IPS-15b (cell line): ENCODE measurements at regions not wholly inside any gene's neighbourhood (a gene's known extent, or its start where the extent isn't known, plus 50 kb on each side); places are given as distances from the start of the nearest gene placed in this dataset.
"Not testable (repeated sequence)": the region's sequence is repeated elsewhere in the genome, so short reads cannot be mapped to it uniquely, and the experiment has no call there.

Source experiments
- H3K27me3 ChIP-seq: one replicate; pipeline ENCODE4 v1.6.1; 2013; ENCODE audit warnings: low read length; ENCODE audit not compliant: control insufficient read depth, insufficient read depth
- H3K36me3 ChIP-seq: one replicate; pipeline ENCODE4 v1.6.1; 2013; ENCODE audit warnings: low read length; ENCODE audit not compliant: control insufficient read depth, insufficient read depth
- H3K4me1 ChIP-seq: one replicate; pipeline ENCODE4 v1.6.1; 2013; ENCODE audit warnings: mild to moderate bottlenecking, low read length; ENCODE audit not compliant: control insufficient read depth, insufficient read depth
- H3K4me3 ChIP-seq: one replicate; pipeline ENCODE4 v1.5.1; 2013; ENCODE audit warnings: low read depth, low read length
- H3K9ac ChIP-seq: one replicate; pipeline ENCODE4 v1.6.1; 2013; ENCODE audit warnings: low read depth, mild to moderate bottlenecking, low read length
- H3K9me3 ChIP-seq: one replicate; pipeline ENCODE4 v1.6.1; 2013; ENCODE audit warnings: mild to moderate bottlenecking, low read length; ENCODE audit not compliant: control insufficient read depth, insufficient read depth

- Histone ChIP-seq H3K36me3 (no peaks in the 10 kb centered on the region), H3K9me3 (no peaks in the 10 kb centered on the region), H3K27me3 (no peaks in the 10 kb centered on the region), H3K4me1 (no peaks in the 10 kb centered on the region), H3K9ac (no peak overlapping the region), H3K4me3 (no peak overlapping the region)
Observed at GRCh38 chr5:56763711-56764466, 51.5 kb upstream of the MAP3K1 start.

GRCh38 chr5:56763182-56763581 is 52.2 kb upstream of the MAP3K1 start:
- Histone ChIP-seq H3K4me1 (no peaks in the 10 kb centered on the region), H3K9me3 (no peaks in the 10 kb centered on the region), H3K36me3 (no peaks in the 10 kb centered on the region), H3K4me3 (no peak overlapping the region), H3K27me3 (no peaks in the 10 kb centered on the region), H3K9ac (no peak overlapping the region)

GRCh38 chr5:56761151-56761885 is 54.0 kb upstream of the MAP3K1 start:
- no peak overlapping the region for H3K9ac ChIP-seq
- no peaks in the 10 kb centered on the region for H3K27me3 ChIP-seq
- H3K36me3 ChIP-seq: no peaks in the 10 kb centered on the region
- H3K4me3 ChIP-seq: no peak overlapping the region
- no peaks in the 10 kb centered on the region for H3K9me3 ChIP-seq
- no peaks in the 10 kb centered on the region for H3K4me1 ChIP-seq

GRCh38 chr5:56760723-56761122 is 54.6 kb upstream of the MAP3K1 start:
- H3K4me1 ChIP-seq: no peaks in the 10 kb centered on the region
- H3K36me3 ChIP-seq: no peaks in the 10 kb centered on the region
- H3K27me3 ChIP-seq: no peaks in the 10 kb centered on the region
- no peaks in the 10 kb centered on the region for H3K9me3 ChIP-seq
- H3K4me3 ChIP-seq: no peak overlapping the region
- no peak overlapping the region for H3K9ac ChIP-seq

GRCh38 chr5:56759521-56760216 is 55.7 kb upstream of the MAP3K1 start:
- H3K4me3 ChIP-seq: no peak overlapping the region
- H3K9ac ChIP-seq: no peak overlapping the region
- H3K36me3 ChIP-seq: no peaks in the 10 kb centered on the region
- H3K9me3 ChIP-seq: no peaks in the 10 kb centered on the region
- no peaks in the 10 kb centered on the region for H3K4me1 ChIP-seq
- H3K27me3 ChIP-seq: no peaks in the 10 kb centered on the region

- Histone ChIP-seq H3K36me3 (no peaks in the 10 kb centered on the region), H3K27me3 (no peaks in the 10 kb centered on the region), H3K4me3 (no peak overlapping the region), H3K9me3 (no peaks in the 10 kb centered on the region), H3K4me1 (no peaks in the 10 kb centered on the region), H3K9ac (no peak overlapping the region)
Observed at GRCh38 chr5:56757077-56757476, 58.3 kb upstream of the MAP3K1 start.

- Histone ChIP-seq H3K9ac (no peak overlapping the region), H3K9me3 (no peaks in the 10 kb centered on the region), H3K27me3 (no peaks in the 10 kb centered on the region), H3K4me1 (no peaks in the 10 kb centered on the region), H3K4me3 (no peak overlapping the region), H3K36me3 (no peaks in the 10 kb centered on the region)
Observed at GRCh38 chr5:56755036-56755555, 60.3 kb upstream of the MAP3K1 start.

- not testable (repeated sequence) for H3K4me3 ChIP-seq, H3K27me3 ChIP-seq, H3K9ac ChIP-seq, H3K4me1 ChIP-seq, H3K36me3 ChIP-seq, H3K9me3 ChIP-seq
Observed at GRCh38 chr5:56753588-56753987, 61.8 kb upstream of the MAP3K1 start.

GRCh38 chr5:56751572-56752313 is 63.6 kb upstream of the MAP3K1 start:
- H3K9ac ChIP-seq: no peak overlapping the region
- no peaks in the 10 kb centered on the region for H3K36me3 ChIP-seq
- no peaks in the 10 kb centered on the region for H3K27me3 ChIP-seq
- H3K9me3 ChIP-seq: no peaks in the 10 kb centered on the region
- H3K4me1 ChIP-seq: no peaks in the 10 kb centered on the region
- H3K4me3 ChIP-seq: no peak overlapping the region

- Histone ChIP-seq H3K4me3 (no peak overlapping the region), H3K27me3 (no peaks in the 10 kb centered on the region), H3K4me1 (no peaks in the 10 kb centered on the region), H3K36me3 (no peaks in the 10 kb centered on the region), H3K9me3 (no peaks in the 10 kb centered on the region), H3K9ac (no peak overlapping the region)
Observed at GRCh38 chr5:56749842-56750241, 65.5 kb upstream of the MAP3K1 start.

- no peak overlapping the region for H3K9ac ChIP-seq
Observed at GRCh38 chr5:56746553-56747339, 68.6 kb upstream of the MAP3K1 start.

More at GRCh38 chr5:56746553-56747339, 68.6 kb upstream of the MAP3K1 start:
- Histone ChIP-seq H3K27me3 (no peaks in the 10 kb centered on the region), H3K4me1 (no peaks in the 10 kb centered on the region), H3K36me3 (no peaks in the 10 kb centered on the region), H3K4me3 (no peak overlapping the region), H3K9me3 (no peaks in the 10 kb centered on the region)
